A549 (cell line): ENCODE measurements at regions not wholly inside any gene's neighbourhood (a gene's known extent, or its start where the extent isn't known, plus 50 kb on each side); places are given as distances from the start of the nearest gene placed in this dataset.

ENCODE experiments used
- ATAC-seq, 2 experiments: fragments of 200-7000 bp in 1 of 2; fragments of >200 bp in 1 of 2; cut with Nextera tagmentation in 1 of 2; cut with Tn5 transposase in 1 of 2; 3 replicates each; pipeline versions ENCODE4 v1.8.0 to v1.9.1; 2018 to 2020; ENCODE audit warnings: mild to moderate bottlenecking in 1 of 2, moderate library complexity in 1 of 2
- CTCF ChIA-PET: fragments of 300-600 bp; sonication (Branson Sonifier 250); formaldehyde crosslinking; extraction: SDS; loops from one replicate; lab custom pipeline; 2021; ENCODE audit warnings: antibody characterized with exemption, inconsistent platforms; lab: Yijun Ruan, JAX
- POLR2A ChIA-PET: fragments of 350-600 bp; formaldehyde crosslinking; extraction: SDS; loops from one replicate; lab custom pipeline; 2021; ENCODE audit warnings: antibody characterized with exemption, inconsistent platforms; lab: Yijun Ruan, JAX
- DNase-seq, 2 experiments: peaks; one replicate each; pipeline versions ENCODE4 v3.0.0 to v3.0.0-alpha.2; 2011 to 2016; ENCODE audit warnings: low read depth in 1 of 2, low spot score in 1 of 2
- FAIRE-seq: peaks from 2 replicates; lab custom pipeline; 2011; peaks lifted over from hg19 to GRCh38; lab: Jason Lieb, UNC
- H3K27ac ChIP-seq, 2 experiments: fragments of >200 bp; sonication (Bioruptor Twin); formaldehyde crosslinking; 3 replicates each; pipeline ENCODE4 v1.5.1; 2016 to 2017
- H3K4me1 ChIP-seq: fragments of >200 bp; sonication (Bioruptor Twin); formaldehyde crosslinking; 3 replicates; pipeline ENCODE4 v1.6.1; 2016
- H3K4me2 ChIP-seq: fragments of >200 bp; sonication (Bioruptor Twin); formaldehyde crosslinking; 3 replicates; pipeline ENCODE4 v1.6.1; 2016
- H3K4me3 ChIP-seq: fragments of >200 bp; sonication (Bioruptor Twin); formaldehyde crosslinking; 3 replicates; pipeline ENCODE4 v1.5.1; 2016
- H3K9me3 ChIP-seq: fragments of >200 bp; sonication (Bioruptor Twin); formaldehyde crosslinking; 3 replicates; pipeline ENCODE4 v1.6.1; 2016
- BHLHE40 ChIP-seq: IDR thresholded peaks from 2 replicates; pipeline ENCODE4 v1.6.1; 2012; ENCODE audit warnings: low read depth, low read length, inconsistent platforms
- CBX2 ChIP-seq: fragments of 200-600 bp; sonication (generic); IDR thresholded peaks from 2 replicates; pipeline ENCODE4 v1.6.1; 2016; ENCODE audit warnings: low read depth, mild to moderate bottlenecking, borderline replicate concordance
- CBX8 ChIP-seq: fragments of 200-600 bp; sonication (generic); IDR thresholded peaks from 2 replicates; pipeline ENCODE4 v1.6.1; 2016
- CTCF ChIP-seq: fragments of >200 bp; sonication (Bioruptor Twin); formaldehyde crosslinking; IDR thresholded peaks from 3 replicates; pipeline ENCODE4 v1.5.1; 2016
- ESRRA ChIP-seq: fragments of 150-350 bp; IDR thresholded peaks from 2 replicates; pipeline ENCODE4 v1.6.1; 2014; ENCODE audit warnings: mild to moderate bottlenecking, low read length, borderline replicate concordance
- GATA3 ChIP-seq: IDR thresholded peaks from 2 replicates; pipeline ENCODE4 v1.6.1; 2012; ENCODE audit warnings: borderline replicate concordance
- HDAC2 ChIP-seq: fragments of 200-600 bp; sonication (generic); IDR thresholded peaks from 2 replicates; pipeline ENCODE4 v1.6.1; 2016
- HEYL ChIP-seq: fragments of 250-450 bp; sonication (Bioruptor Pico); IDR thresholded peaks from 2 replicates; pipeline ENCODE4 v1.8.0; 2021; ENCODE audit warnings: mild to moderate bottlenecking, moderate library complexity
- HOXB13 ChIP-seq: fragments of 250-450 bp; sonication (Bioruptor Pico); IDR thresholded peaks from 2 replicates; pipeline ENCODE4 v1.5.0; 2020; ENCODE audit warnings: low read depth, mild to moderate bottlenecking, moderate library complexity
- KDM1A ChIP-seq: fragments of 200-600 bp; sonication (generic); IDR thresholded peaks from 2 replicates; pipeline ENCODE4 v1.6.1; 2016; ENCODE audit warnings: low read depth, mild to moderate bottlenecking
- MAFK ChIP-seq: fragments of 450-650 bp; IDR thresholded peaks from 2 replicates; pipeline ENCODE4 v1.6.1; 2014; ENCODE audit not compliant: partially characterized antibody
- NFE2L2 ChIP-seq: fragments of 150-350 bp; conservative IDR thresholded peaks from 2 replicates; pipeline ENCODE4 v1.6.1; 2014; ENCODE audit warnings: low read length
- NR3C1 ChIP-seq: fragments of >200 bp; sonication (Bioruptor Twin); formaldehyde crosslinking; IDR thresholded peaks from 3 replicates; pipeline ENCODE4 v1.6.1; 2017
- PHF8 ChIP-seq: fragments of 200-600 bp; sonication (generic); IDR thresholded peaks from 2 replicates; pipeline ENCODE4 v1.6.1; 2016; ENCODE audit warnings: low read depth, mild to moderate bottlenecking, antibody characterized with exemption, moderate library complexity, borderline replicate concordance
- RNF2 ChIP-seq: fragments of 200-600 bp; sonication (generic); IDR thresholded peaks from 2 replicates; pipeline ENCODE4 v1.6.1; 2016; ENCODE audit warnings: low read depth, mild to moderate bottlenecking, antibody characterized with exemption, moderate library complexity, borderline replicate concordance
- TP53 ChIP-seq: fragments of 250-450 bp; sonication (Bioruptor Pico); IDR thresholded peaks from 2 replicates; pipeline ENCODE4 v1.5.0; 2021; ENCODE audit warnings: mild to moderate bottlenecking, moderate library complexity
- ZC3H11A ChIP-seq: fragments of 450-650 bp; IDR thresholded peaks from 2 replicates; pipeline ENCODE4 v1.6.1; 2014; ENCODE audit warnings: antibody characterized with exemption, mild to moderate bottlenecking
- WGBS: methylation state at CpG from one replicate; pipeline ENCODE4 v1.1.6; 2017; ENCODE audit errors: missing lambda C conversion rate; 5-methylcytosine and 5-hydroxymethylcytosine counted together
- TF ChIP-seq, protein P1 (sequence below): IDR thresholded peaks from 2 replicates; pipeline ENCODE4 v1.6.1; 2012; ENCODE audit warnings: low read depth, borderline replicate concordance
- TF ChIP-seq, protein P2 (sequence below): fragments of 450-650 bp; IDR thresholded peaks from 2 replicates; pipeline ENCODE4 v1.6.1; 2014; ENCODE audit warnings: antibody characterized with exemption
- TF ChIP-seq, protein P3 (sequence below): fragments of >200 bp; sonication (Bioruptor Twin); formaldehyde crosslinking; IDR thresholded peaks from 2 replicates; pipeline ENCODE4 v1.6.1; 2016
- TF ChIP-seq, protein P4 (sequence below): fragments of >200 bp; sonication (Bioruptor Twin); formaldehyde crosslinking; IDR thresholded peaks from 3 replicates; pipeline ENCODE4 v1.6.1; 2016

- H3K4me2 ChIP-seq, result no peak overlapping the region
- H3K4me1 ChIP-seq, result no peaks in the 10 kb centered on the region
- no peak for ATAC-seq
- no peak overlapping the region for H3K4me3 ChIP-seq
- no peak for DNase-seq
- no peak for TF ChIP-seq HEYL
- no peak for TF ChIP-seq BHLHE40
- TF ChIP-seq NR3C1, result no peak
- TF ChIP-seq HOXB13 (CRISPR knock-in tag), result no peak
- TF ChIP-seq NFE2L2, result no peak
- TF ChIP-seq RNF2, result no peak
- TF ChIP-seq, protein P1, sequence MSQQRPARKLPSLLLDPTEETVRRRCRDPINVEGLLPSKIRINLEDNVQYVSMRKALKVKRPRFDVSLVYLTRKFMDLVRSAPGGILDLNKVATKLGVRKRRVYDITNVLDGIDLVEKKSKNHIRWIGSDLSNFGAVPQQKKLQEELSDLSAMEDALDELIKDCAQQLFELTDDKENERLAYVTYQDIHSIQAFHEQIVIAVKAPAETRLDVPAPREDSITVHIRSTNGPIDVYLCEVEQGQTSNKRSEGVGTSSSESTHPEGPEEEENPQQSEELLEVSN, result no peak
- TF ChIP-seq HDAC2, result no peak
- TF ChIP-seq ESRRA, result no peak
- TF ChIP-seq, protein P2, sequence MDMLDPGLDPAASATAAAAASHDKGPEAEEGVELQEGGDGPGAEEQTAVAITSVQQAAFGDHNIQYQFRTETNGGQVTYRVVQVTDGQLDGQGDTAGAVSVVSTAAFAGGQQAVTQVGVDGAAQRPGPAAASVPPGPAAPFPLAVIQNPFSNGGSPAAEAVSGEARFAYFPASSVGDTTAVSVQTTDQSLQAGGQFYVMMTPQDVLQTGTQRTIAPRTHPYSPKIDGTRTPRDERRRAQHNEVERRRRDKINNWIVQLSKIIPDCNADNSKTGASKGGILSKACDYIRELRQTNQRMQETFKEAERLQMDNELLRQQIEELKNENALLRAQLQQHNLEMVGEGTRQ, result no peak
- no peak for TF ChIP-seq MAFK
- no peak for TF ChIP-seq ZC3H11A
- TF ChIP-seq TP53 (CRISPR knock-in tag), result no peak
- TF ChIP-seq KDM1A, result no peak
- ChIA-PET CTCF (interaction anchor here (0.7 kb wide), 1 partner anchor 8 kb away, joined by 4 read pairs; no protein-coding TSS in a partner anchor), POLR2A (no interaction called here)
- H3K9me3 ChIP-seq, result 0 out of 3 replicates have a peak, but pooled peaks cover 11% of the 10 kb centered on the region
- no peak for FAIRE-seq
- no peak overlapping the region for H3K27ac ChIP-seq
- 75% methylated on average over 4 of the region's 4 CpGs for WGBS
Measured at GRCh38 chr3:8421711-8422110, 79.9 kb upstream of the LMCD1 start.

DNA sequence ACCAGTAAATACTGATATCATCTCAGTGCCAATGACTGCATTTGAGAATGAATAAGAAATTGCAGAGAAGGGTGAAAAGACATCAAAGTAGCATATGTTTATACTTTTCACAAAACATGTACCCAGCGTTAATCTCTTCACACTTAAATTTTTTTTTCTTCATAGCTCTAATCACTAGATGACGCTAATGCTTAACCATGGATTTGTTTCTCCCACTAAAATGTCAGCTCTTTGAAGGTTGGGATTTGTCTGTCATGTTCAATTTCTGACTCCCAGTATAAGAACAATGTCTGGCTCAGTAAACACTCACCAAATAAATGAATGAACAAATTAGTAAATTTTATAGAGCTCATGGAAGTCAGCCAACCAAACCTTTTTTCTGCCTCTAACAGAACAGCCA, 78.3 kb upstream of the LMCD1 start:
- FAIRE-seq (no peak), ATAC-seq (no peak)
- CTCF ChIA-PET, result interaction anchor here (0.6 to 1.5 kb wide), 2 partner anchors 99 to 1072 kb away, joined by 3 to 5 read pairs; no protein-coding TSS in a partner anchor
- Histone ChIP-seq H3K4me2 (no peak overlapping the region), H3K4me3 (no peak overlapping the region)
- TF ChIP-seq NFE2L2 (no peak), CBX8 (no peak), GATA3 (no peak), CTCF (no peak), HEYL (no peak), PHF8 (no peak), CBX2 (no peak), ZC3H11A (no peak)
- TF ChIP-seq, protein P3, sequence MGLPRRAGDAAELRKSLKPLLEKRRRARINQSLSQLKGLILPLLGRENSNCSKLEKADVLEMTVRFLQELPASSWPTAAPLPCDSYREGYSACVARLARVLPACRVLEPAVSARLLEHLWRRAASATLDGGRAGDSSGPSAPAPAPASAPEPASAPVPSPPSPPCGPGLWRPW, result no peak
- TF ChIP-seq, protein P4, sequence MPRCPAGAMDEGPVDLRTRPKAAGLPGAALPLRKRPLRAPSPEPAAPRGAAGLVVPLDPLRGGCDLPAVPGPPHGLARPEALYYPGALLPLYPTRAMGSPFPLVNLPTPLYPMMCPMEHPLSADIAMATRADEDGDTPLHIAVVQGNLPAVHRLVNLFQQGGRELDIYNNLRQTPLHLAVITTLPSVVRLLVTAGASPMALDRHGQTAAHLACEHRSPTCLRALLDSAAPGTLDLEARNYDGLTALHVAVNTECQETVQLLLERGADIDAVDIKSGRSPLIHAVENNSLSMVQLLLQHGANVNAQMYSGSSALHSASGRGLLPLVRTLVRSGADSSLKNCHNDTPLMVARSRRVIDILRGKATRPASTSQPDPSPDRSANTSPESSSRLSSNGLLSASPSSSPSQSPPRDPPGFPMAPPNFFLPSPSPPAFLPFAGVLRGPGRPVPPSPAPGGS, result no peak
- TF ChIP-seq, all 56 proteins: peak for 0
- no peak overlapping the region for H3K27ac ChIP-seq
- H3K9me3 ChIP-seq, result 0 out of 3 replicates have a peak, but pooled peaks cover 11% of the 10 kb centered on the region
- POLR2A ChIA-PET, result no interaction called here
- WGBS, result 66% methylated on average over 2 of the region's 2 CpGs
- DNase-seq, result no peak
- no peaks in the 10 kb centered on the region for H3K4me1 ChIP-seq
